PC-3 (cell line): ENCODE measurements at regions not wholly inside any gene's neighbourhood (a gene's known extent, or its start where the extent isn't known, plus 50 kb on each side); places are given as distances from the start of the nearest gene placed in this dataset.

Source experiments
- EZH2 ChIP-seq: fragments of 300-600 bp; sonication (generic); IDR thresholded peaks from one replicate; pipeline ENCODE4 v1.6.1; 2017; ENCODE audit warnings: antibody characterized with exemption, mild to moderate bottlenecking, low read length; ENCODE audit not compliant: unreplicated experiment
- EZH2phosphoT487 ChIP-seq: fragments of 300-600 bp; sonication (generic); IDR thresholded peaks from 2 replicates; pipeline ENCODE4 v1.6.1; 2018; ENCODE audit warnings: mild to moderate bottlenecking, antibody characterized with exemption, low read length, borderline replicate concordance
- TF ChIP-seq, protein P1 (sequence below): fragments of 300-600 bp; sonication (generic); conservative IDR thresholded peaks from 2 replicates; pipeline ENCODE4 v1.5.1; 2017; ENCODE audit warnings: antibody characterized with exemption, low read depth, mild to moderate bottlenecking, low read length

GRCh38 chr2:38170733-38171132, 94.8 kb upstream of the CYP1B1 start:
- no peak for TF ChIP-seq EZH2
- TF ChIP-seq, protein P1, sequence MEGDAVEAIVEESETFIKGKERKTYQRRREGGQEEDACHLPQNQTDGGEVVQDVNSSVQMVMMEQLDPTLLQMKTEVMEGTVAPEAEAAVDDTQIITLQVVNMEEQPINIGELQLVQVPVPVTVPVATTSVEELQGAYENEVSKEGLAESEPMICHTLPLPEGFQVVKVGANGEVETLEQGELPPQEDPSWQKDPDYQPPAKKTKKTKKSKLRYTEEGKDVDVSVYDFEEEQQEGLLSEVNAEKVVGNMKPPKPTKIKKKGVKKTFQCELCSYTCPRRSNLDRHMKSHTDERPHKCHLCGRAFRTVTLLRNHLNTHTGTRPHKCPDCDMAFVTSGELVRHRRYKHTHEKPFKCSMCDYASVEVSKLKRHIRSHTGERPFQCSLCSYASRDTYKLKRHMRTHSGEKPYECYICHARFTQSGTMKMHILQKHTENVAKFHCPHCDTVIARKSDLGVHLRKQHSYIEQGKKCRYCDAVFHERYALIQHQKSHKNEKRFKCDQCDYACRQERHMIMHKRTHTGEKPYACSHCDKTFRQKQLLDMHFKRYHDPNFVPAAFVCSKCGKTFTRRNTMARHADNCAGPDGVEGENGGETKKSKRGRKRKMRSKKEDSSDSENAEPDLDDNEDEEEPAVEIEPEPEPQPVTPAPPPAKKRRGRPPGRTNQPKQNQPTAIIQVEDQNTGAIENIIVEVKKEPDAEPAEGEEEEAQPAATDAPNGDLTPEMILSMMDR: no peak
- no peak for TF ChIP-seq EZH2phosphoT487
